ENCODE measurements at regions not wholly inside any gene's neighbourhood (a gene's known extent, or its start where the extent isn't known, plus 50 kb on each side); places are given as distances from the start of the nearest gene placed in this dataset.
"Not testable (repeated sequence)": the region's sequence is repeated elsewhere in the genome, so short reads cannot be mapped to it uniquely, and the experiment has no call there.

- DNase-seq, result no peak
Observed at GRCh38 chr6:154923199-154923869, 71.8 kb upstream of the TIAM2 start.

- DNase-seq, result no peak
Observed at GRCh38 chr6:154925130-154925529, 70.0 kb upstream of the TIAM2 start.

- no peak for DNase-seq
Observed at GRCh38 chr6:154926366-154926765, 68.7 kb upstream of the TIAM2 start.

DNA sequence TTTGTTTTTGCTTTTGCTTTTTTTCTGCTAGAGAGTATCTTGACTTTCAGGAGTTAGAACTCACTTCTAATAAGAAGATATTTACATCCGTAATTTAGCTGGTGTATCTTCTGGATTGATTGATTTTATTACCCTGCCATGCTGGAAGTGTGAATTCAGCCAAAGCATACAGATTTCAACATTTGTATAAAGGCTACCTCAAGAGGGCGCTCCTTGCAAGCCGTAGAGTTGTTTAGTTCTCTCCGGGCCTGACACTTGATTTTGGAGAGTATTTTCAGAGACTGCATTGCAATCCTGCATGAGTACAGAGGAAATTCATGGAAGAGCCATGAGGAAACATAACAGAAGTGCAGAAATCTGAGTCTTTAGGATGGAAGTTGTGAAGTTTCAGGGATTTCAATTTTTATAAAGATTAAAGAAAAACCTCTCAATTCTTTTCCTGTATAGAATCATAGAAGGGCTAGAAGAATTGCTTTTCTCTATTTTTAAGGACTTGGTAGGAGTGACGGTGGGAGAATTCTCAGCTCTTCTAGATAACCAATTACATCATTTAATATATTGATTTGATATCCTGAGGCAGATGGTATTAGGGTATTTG, 66.7 kb upstream of the TIAM2 start:
- DNase-seq, result peak; percentile 83

GRCh38 chr6:154930451-154930851, 64.7 kb upstream of the TIAM2 start:
- DNase-seq, result no peak

DNA sequence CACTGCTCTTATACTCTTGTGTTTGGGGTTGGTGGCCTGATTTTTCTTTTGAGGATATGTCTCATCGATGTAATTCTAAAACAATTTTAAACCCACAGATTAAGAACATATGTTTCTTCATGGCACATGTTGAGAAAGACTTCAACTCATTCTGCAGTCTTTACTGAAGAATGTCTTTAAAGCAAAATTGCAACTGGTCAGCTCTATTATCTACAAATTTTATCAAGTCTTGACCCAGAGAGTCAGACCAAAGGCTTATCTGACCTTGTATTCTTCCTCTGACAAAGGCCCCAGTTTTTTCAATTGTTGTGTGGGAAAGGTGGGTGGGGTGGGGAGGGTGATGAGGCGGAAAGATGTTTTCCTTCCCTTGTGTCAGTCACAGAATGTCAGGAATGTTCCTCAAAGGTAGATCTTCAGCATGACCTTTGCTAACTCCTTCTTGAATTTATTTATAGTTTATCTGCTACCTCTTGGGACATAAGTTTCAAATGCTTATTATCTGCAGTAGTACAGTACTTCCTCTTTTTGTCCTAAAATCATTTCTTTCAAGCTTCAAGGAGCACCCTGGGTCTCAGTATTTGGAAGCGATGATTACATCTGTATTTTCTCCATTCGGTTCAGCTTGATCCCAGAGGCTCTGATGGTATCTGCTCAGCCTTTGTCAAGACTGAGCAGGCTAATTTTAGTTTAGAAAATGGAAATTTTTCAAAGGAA, 63.2 kb upstream of the TIAM2 start:
- DNase-seq, result no peak

DNA sequence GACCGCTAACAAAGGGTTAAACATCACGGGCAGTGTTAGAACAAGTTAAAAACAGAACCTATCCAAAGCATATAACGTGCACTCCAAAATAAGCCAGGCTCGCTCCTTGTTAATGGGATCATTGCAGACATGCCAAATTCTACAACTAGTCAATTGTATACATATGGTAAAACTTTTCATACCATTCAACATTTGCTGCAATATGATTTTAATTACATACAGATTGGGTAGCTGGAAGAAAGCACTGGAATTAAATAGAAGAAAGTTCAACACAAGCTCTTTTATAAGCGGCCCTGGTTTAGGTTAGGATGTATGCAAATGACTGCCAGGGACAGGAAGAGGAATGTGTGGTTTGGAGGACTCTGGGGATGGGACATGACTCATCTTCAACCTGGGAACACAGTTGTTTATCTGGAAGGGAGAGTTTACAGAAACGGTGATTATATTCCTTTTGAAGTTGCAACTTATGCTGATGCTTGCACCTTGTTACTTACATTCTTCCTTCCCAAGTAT, 62.5 kb upstream of the TIAM2 start:
- no peak for DNase-seq

DNA sequence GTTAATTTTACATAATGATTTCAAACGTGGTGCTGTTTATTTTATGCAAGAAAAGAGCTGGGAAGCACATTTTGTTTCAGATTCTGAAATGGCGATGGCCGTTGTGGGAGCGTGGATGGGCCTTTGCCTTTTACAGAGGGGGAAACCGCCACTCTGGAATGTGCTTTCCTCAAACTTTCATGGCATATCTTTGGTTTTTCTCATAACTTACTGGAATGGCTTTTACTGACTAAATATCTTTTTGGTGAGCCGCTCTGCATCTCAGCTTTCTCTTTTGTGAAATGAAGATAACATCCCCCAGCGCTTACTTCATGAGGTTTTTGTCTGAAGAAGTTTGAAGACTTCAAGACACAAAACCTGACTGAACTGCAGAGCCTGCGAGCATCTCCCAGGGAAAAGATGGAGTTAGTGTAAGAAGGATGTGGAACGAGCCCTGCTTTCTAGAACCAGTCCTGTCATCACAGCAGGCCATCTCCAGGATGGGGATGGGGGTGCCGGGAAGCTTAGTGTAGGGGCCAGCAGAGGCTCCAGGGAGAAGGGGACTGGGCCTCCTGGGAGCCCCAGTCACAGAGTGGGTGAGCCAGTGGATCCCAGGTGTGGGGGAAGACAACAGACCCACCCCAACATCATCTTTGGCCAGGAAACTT, 61.8 kb upstream of the TIAM2 start:
- no peak for DNase-seq

- DNase-seq, result no peak
Observed at GRCh38 chr6:154937306-154938220, 57.6 kb upstream of the TIAM2 start.

DNA sequence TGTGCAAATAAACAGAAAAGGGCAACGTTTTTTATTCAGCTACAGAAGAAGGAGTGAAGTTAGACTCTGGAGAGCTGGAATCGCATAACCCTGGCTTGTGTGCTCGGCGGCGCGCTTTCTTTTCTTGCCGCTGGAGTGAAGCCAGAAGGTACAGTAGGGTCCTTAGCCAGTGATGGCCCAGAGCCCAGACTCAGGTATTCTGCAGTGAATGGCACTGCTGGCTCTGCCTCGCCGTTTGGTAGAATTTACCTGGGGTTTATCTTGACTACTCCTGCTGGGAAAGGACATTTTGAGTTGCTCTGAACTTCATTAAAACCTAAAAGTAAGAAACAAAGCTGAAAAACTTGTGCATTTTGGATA, 56.9 kb upstream of the TIAM2 start:
- DNase-seq, result no peak

DNA sequence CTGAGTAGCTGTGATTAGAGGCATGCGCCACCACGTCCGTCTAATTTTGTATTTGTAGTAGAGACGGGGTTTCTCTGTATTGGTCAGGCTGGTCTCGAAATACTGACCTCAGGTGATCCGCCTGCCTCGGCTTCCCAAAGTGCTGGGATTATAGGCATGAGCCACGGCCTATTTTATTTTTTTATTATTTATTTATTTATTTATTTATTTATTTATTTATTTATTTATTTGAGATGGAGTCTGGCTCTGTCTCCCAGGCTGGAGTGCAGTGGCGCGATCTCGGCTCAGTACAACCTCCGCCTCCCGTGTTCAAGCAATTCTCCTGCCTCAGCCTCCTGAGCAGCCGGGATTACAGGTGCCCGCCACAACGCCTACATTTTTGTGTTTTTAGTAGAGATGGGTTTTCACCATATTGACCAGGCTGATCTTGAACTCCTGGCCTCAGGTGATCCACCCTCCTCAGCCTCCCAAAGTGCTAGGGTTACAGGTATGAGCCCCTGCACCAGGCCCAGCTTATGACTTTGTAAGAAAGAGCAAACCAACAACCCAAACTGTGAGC, 56.3 kb upstream of the TIAM2 start:
- DNase-seq, result not testable (repeated sequence)

- no peak for DNase-seq
Observed at GRCh38 chr6:154942770-154943169, 52.3 kb upstream of the TIAM2 start.

DNA sequence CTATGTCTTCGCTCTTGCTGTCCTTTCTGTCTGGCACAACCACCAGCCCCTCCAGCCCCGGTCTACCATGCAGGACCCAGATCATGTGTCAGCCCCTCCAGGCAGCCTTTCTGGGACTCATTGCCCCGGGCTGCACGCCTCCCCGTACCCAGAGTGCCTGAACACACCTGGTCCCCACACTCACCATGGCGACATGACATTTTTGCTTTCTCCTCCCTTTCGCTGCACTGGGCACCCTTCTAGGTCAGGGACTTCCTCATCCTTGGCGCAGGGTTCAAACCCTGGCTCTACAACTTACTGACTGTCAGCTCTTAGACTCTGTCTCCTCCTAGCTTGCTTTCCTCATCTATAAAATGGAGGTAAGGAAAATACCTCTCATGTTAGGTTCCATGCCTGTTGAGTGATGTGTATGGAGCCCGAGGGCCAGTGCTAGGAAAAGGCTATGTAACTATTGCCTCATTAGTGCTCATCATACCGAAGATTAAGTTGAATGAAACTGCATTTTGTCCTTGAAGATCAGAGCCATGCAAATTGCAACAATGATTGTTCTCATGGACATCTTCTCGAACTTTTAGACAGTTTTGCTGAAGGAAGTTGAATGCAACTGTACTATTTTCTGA, 49.7 kb upstream of the TIAM2 start:
- no peak for DNase-seq
